Pancreas (tissue), 10 donors: ENCODE measurements at regions not wholly inside any gene's neighbourhood (a gene's known extent, or its start where the extent isn't known, plus 50 kb on each side); places are given as distances from the start of the nearest gene placed in this dataset.

Experiments used
- ATAC-seq, 4 donors: fragments of 200-7000 bp; cut with Tn5 transposase; one replicate each; pipeline versions ENCODE4 v1.8.0 to v1.9.1; 2020; ENCODE audit warnings: mild to moderate bottlenecking in 4 of 4, moderate library complexity in 4 of 4
- DNase-seq, 6 donors: peaks; one replicate each; pipeline ENCODE4 v3.0.0-alpha.2; 2020
- FAIRE-seq: peaks from 2 replicates; lab custom pipeline; 2012; peaks lifted over from hg19 to GRCh38; lab: Jason Lieb, UNC
- H3K27ac ChIP-seq, 4 donors: fragments of 200-600 bp; sonication (generic); 1 replicate in 3 of 4; 2 replicates in 1 of 4; pipeline versions ENCODE4 v1.5.0 to v1.8.0; 2020
- H3K27me3 ChIP-seq, 4 donors: fragments of 200-600 bp; one replicate each; pipeline ENCODE4 v1.8.0; 2021
- H3K36me3 ChIP-seq, 3 donors: fragments of 200-600 bp; sonication (generic) in 1 of 3; one replicate each; pipeline versions ENCODE4 v1.5.0 to v1.8.0; 2020 to 2021
- H3K4me1 ChIP-seq, 3 donors: fragments of 200-600 bp; one replicate each; pipeline ENCODE4 v1.8.0; 2021
- H3K4me3 ChIP-seq, 4 donors: fragments of 200-600 bp; sonication (generic) in 2 of 4; one replicate each; pipeline versions ENCODE4 v1.5.0 to v1.8.0; 2020 to 2021
- H3K9me3 ChIP-seq, 4 donors: fragments of 200-600 bp; one replicate each; pipeline ENCODE4 v1.8.0; 2021
- WGBS, 2 donors: extraction: QIAGEN DNeasy Blood & Tissue Kit; methylation state at CpG; one replicate each; pipeline ENCODE4 v1.1.7; 2013; 5-methylcytosine and 5-hydroxymethylcytosine counted together
- intact Hi-C, 3 donors: fragments of 100-400 bp; cut with DNase I; formaldehyde crosslinking; loops; one replicate each; pipeline versions ENCODE4 v1.11.1 to v1.14.2; 2022
- TF ChIP-seq, protein P1 (sequence below), 4 donors: fragments of 200-600 bp; sonication (generic) in 3 of 4; IDR thresholded peaks; one replicate each; pipeline versions ENCODE4 v1.5.0 to v1.8.0; 2021; ENCODE audit warnings: antibody characterized with exemption in 4 of 4
- donor health status: healthy with polysubstance abuse.
- donor health status: DM: no; HTN: no; CAD: no; lungs with moderate emphysema.
- donor health status: DM: no; HTN: no; CAD: no.
- donor health status: control.
- donor health status: control.
- donor health status: Bipolar disorder and iron deficiency.
- donor health status: DM: yes; HTN: yes; CAD: no.
- donor health status: DM: no; HTN: no; CAD: no.
- donor health status: DM: no; HTN: no; CAD: no.
- donor health status: DM: yes; HTN: yes; CAD: no.

DNA sequence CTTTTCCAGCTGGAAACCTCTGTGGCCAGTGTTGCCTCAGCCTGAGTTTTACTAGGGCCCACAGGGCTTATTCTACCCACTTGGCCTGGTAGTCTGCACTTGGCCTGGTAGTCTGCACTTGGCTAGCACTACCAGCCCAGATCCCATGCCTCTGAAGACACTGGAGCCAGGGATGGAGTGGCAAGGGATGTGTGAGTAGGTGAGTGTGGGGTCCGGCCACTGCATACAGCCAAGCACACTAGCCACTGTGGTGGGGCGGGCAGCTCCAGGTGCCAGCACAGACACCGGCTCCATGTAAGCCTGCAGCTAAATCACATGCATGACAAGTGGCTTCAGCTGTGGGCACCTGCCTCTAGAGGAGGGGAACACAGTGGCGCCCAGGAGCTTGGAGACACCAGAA lies 63.4 kb upstream of the NAV3 start:
- H3K36me3 ChIP-seq: no peaks in the 10 kb centered on the region
- intact Hi-C loops: no loop called here
- H3K27me3 ChIP-seq: no peaks in the 10 kb centered on the region
- no peaks in the 10 kb centered on the region for H3K9me3 ChIP-seq
- FAIRE-seq: no peak
- ATAC-seq: no peak
- H3K27ac ChIP-seq: no peak overlapping the region
- DNase-seq: peak in 1 of 6 donors; percentile 48
- WGBS, 2 donors: 88 to 98% methylated on average over 4 of the region's 4 CpGs
- H3K4me1 ChIP-seq: no peaks in the 10 kb centered on the region
- no peak overlapping the region for H3K4me3 ChIP-seq
- TF ChIP-seq, protein P1, sequence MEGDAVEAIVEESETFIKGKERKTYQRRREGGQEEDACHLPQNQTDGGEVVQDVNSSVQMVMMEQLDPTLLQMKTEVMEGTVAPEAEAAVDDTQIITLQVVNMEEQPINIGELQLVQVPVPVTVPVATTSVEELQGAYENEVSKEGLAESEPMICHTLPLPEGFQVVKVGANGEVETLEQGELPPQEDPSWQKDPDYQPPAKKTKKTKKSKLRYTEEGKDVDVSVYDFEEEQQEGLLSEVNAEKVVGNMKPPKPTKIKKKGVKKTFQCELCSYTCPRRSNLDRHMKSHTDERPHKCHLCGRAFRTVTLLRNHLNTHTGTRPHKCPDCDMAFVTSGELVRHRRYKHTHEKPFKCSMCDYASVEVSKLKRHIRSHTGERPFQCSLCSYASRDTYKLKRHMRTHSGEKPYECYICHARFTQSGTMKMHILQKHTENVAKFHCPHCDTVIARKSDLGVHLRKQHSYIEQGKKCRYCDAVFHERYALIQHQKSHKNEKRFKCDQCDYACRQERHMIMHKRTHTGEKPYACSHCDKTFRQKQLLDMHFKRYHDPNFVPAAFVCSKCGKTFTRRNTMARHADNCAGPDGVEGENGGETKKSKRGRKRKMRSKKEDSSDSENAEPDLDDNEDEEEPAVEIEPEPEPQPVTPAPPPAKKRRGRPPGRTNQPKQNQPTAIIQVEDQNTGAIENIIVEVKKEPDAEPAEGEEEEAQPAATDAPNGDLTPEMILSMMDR (IDR thresholded peaks at IDR 0.05): no peak

GRCh38 chr12:77766224-77766623 lies 64.5 kb upstream of the NAV3 start:
- FAIRE-seq (no peak), DNase-seq (no peak), ATAC-seq (no peak)
- Histone ChIP-seq H3K4me3 (no peak overlapping the region), H3K36me3 (no peaks in the 10 kb centered on the region), H3K27me3 (no peaks in the 10 kb centered on the region), H3K9me3 (no peaks in the 10 kb centered on the region), H3K4me1 (no peaks in the 10 kb centered on the region), H3K27ac (no peak overlapping the region)
- intact Hi-C loops: no loop called here
- TF ChIP-seq, protein P1 (IDR thresholded peaks at IDR 0.05): no peak

- Histone ChIP-seq H3K27me3 (no peaks in the 10 kb centered on the region), H3K9me3 (no peaks in the 10 kb centered on the region), H3K4me3 (no peak overlapping the region), H3K27ac (no peak overlapping the region), H3K36me3 (no peaks in the 10 kb centered on the region), H3K4me1 (no peaks in the 10 kb centered on the region)
- TF ChIP-seq, protein P1 (IDR thresholded peaks at IDR 0.05): no peak
- ATAC-seq (no peak), DNase-seq (no peak), FAIRE-seq (no peak)
- intact Hi-C loops: no loop called here
- 83 to 89% methylated on average over 2 of the region's 2 CpGs for WGBS, 2 donors
These were observed 69.4 kb upstream of the NAV3 start for GRCh38 chr12:77761286-77761685.

DNA sequence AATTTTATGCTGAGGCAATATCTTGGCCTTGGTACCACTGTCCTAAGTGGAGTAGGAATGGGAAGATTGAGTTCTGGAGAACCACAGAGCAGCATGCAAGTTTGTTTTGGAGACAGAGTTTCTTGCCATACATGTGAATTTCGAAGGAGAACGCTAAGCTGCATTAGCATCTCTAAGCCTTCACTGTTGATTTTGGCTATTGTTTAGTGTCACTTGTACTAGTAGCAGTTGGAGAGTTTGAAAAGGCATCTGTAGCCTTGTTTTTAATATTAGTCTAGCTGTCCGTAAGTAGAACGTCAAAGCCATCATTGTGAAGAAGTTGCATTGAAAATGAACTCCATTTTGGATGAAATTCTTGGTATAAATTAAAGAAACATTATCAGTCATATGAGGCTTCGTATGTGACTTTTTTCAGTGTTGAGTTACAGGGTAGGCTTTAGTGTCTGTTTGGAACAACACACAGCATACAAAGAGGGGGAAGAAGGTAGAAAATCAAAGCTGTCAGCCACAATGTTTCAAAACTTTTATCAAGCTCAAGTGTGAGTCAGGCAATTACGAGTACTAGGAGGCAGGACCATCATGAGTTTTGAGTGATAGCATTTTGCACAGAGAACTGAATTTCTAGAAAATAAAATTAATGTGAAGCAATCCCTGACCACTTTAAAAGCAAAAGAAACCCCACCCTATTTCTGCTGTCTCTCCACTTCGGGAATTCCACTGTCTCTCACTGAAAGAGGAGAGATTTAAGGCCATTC lies 70.2 kb upstream of the NAV3 start:
- intact Hi-C loops: no loop called here
- 50 to 68% methylated on average over 7 of the region's 7 CpGs for WGBS, 2 donors
- Histone ChIP-seq H3K4me1 (no peaks in the 10 kb centered on the region), H3K36me3 (no peaks in the 10 kb centered on the region), H3K4me3 (no peak overlapping the region), H3K27me3 (no peaks in the 10 kb centered on the region), H3K9me3 (no peaks in the 10 kb centered on the region), H3K27ac (no peak overlapping the region)
- no peak for ATAC-seq
- TF ChIP-seq, protein P1 (IDR thresholded peaks at IDR 0.05): no peak
- no peak for DNase-seq
- no peak for FAIRE-seq

DNA sequence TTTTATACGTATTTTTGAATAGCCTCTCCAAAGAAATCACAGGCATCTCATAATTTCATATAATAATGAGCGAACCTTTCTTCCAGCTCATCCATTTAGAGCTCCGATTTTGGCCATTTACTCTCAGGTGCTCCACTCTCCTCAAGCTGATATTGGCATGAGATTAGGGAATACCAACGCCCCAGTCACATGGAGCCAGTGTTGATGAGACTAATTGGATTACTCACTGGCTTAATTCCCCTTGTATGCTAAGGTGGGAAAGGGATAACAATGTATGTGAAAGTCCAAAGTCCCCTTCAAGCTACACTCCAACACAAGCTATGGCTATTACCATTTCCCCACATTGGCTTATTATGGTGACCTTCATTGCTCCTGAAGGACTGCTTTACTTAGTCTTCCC lies 76.6 kb upstream of the NAV3 start:
- DNase-seq: no peak
- FAIRE-seq: no peak
- TF ChIP-seq, protein P1 (IDR thresholded peaks at IDR 0.05): no peak
- no peaks in the 10 kb centered on the region for H3K4me1 ChIP-seq
- intact Hi-C loops: no loop called here
- ATAC-seq: no peak
- 52 to 64% methylated on average over 4 of the region's 4 CpGs for WGBS, 2 donors
- H3K9me3 ChIP-seq: no peaks in the 10 kb centered on the region
- H3K4me3 ChIP-seq: no peak overlapping the region
- no peak overlapping the region for H3K27ac ChIP-seq
- no peaks in the 10 kb centered on the region for H3K27me3 ChIP-seq
- H3K36me3 ChIP-seq: no peaks in the 10 kb centered on the region
